GM12878 (cell line): ENCODE measurements at regions not wholly inside any gene's neighbourhood (a gene's known extent, or its start where the extent isn't known, plus 50 kb on each side); places are given as distances from the start of the nearest gene placed in this dataset.

Source experiments
- CEBPB ChIP-seq, 2 experiments: fragments of 150-350 bp in 1 of 2; IDR thresholded peaks; 2 replicates each; pipeline ENCODE4 v1.6.1; 2012 to 2014; ENCODE audit warnings: low read depth in 2 of 2, low read length in 2 of 2, borderline replicate concordance in 1 of 2, inconsistent platforms in 1 of 2
- CTCF ChIP-seq, 3 experiments: IDR thresholded peaks in 2 of 3; conservative IDR thresholded peaks in 1 of 3; 2 replicates each; pipeline ENCODE4 v1.5.1; 2011; ENCODE audit warnings: low read depth in 3 of 3, low read length in 3 of 3, mild to moderate bottlenecking in 3 of 3, control low read depth in 2 of 3, moderate library complexity in 2 of 3, inconsistent platforms in 1 of 3, mixed read lengths in 1 of 3; ENCODE audit not compliant: control insufficient read depth in 2 of 3, insufficient read depth in 1 of 3; ENCODE audit errors: extremely low read depth in 1 of 3
- EED ChIP-seq: sonication (generic); IDR thresholded peaks from 2 replicates; pipeline ENCODE4 v1.6.1; 2016; ENCODE audit warnings: antibody characterized with exemption, low read depth
- GABPA ChIP-seq: IDR thresholded peaks from 2 replicates; pipeline ENCODE4 v1.6.1; 2014; ENCODE audit warnings: antibody characterized with exemption, low read depth, mild to moderate bottlenecking, inconsistent platforms
- JUNB ChIP-seq: IDR thresholded peaks from 2 replicates; pipeline ENCODE4 v1.6.1; 2016; ENCODE audit warnings: antibody characterized with exemption, mild to moderate bottlenecking
- MEF2A ChIP-seq: IDR thresholded peaks from 2 replicates; pipeline ENCODE4 v1.6.1; 2011; ENCODE audit warnings: low read depth, mild to moderate bottlenecking, low read length, moderate library complexity; ENCODE audit not compliant: insufficient read depth
- POLR2AphosphoS5 ChIP-seq: IDR thresholded peaks from 2 replicates; pipeline ENCODE4 v1.6.1; 2011; ENCODE audit warnings: mild to moderate bottlenecking, low read length, inconsistent platforms
- RFX5 ChIP-seq: IDR thresholded peaks from 2 replicates; pipeline ENCODE4 v1.6.1; 2011; ENCODE audit warnings: low read depth, low read length, improper control_type of control experiment

DNA sequence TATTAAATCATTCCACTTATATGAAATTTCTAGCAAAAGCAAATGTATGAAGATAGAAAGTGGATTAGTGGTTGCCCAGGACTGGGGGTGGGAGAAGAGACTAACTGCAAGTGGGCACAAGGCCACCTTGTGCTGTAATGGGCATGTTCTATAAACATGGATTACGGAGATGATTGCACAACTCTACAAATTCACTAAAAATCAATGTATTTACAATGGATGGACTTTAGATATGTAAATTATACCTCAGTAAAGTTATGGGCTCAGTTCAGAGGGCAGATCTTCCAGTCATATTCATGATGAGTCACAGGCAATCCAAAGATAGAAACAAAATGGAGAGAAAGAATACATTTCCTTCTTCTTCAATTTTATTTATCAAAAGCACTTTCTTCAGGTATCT lies 173.9 kb downstream of the NDUFA12 start:
- TF ChIP-seq EED, result no peak
- no peak for TF ChIP-seq MEF2A
- TF ChIP-seq RFX5, result no peak
- no peak for TF ChIP-seq CTCF (IDR thresholded peaks at IDR 0.05 in 2 of 3, conservative IDR thresholded peaks at IDR 0.05 in 1 of 3; ENCODE audit: control insufficient read depth in 2 of 3, extremely low read depth in 1 of 3, insufficient read depth in 1 of 3, low read depth in 3 of 3, low read length in 3 of 3)
- TF ChIP-seq CEBPB (IDR thresholded peaks at IDR 0.05; ENCODE audit: borderline replicate concordance in 1 of 2, low read depth in 2 of 2, low read length in 2 of 2), result no peak
- no peak for TF ChIP-seq POLR2AphosphoS5
- TF ChIP-seq GABPA, result no peak
- TF ChIP-seq JUNB, result no peak
